NB4 (cell line): ENCODE measurements at regions not wholly inside any gene's neighbourhood (a gene's known extent, or its start where the extent isn't known, plus 50 kb on each side); places are given as distances from the start of the nearest gene placed in this dataset.

Source experiments
- CTCF ChIP-seq: IDR thresholded peaks from one replicate; pipeline ENCODE4 v1.5.1; 2012; ENCODE audit warnings: low read depth, low read length
- MAX ChIP-seq: IDR thresholded peaks from 2 replicates; pipeline ENCODE4 v1.6.1; 2011; ENCODE audit warnings: low read depth, low read length
- MYC ChIP-seq: IDR thresholded peaks from 2 replicates; pipeline ENCODE4 v1.6.1; 2011; ENCODE audit warnings: low read depth, low read length
- POLR2A ChIP-seq: IDR thresholded peaks from 2 replicates; pipeline ENCODE4 v1.6.1; 2011; ENCODE audit warnings: mild to moderate bottlenecking; ENCODE audit not compliant: insufficient read length; ENCODE audit errors: extremely low read depth

GRCh38 chr18:73927496-73927895, 220.1 kb downstream of the FBXO15 start:
- TF ChIP-seq CTCF (no peak), POLR2A (no peak), MAX (no peak), MYC (no peak)
